ENCODE measurements at regions not wholly inside any gene's neighbourhood (a gene's known extent, or its start where the extent isn't known, plus 50 kb on each side); places are given as distances from the start of the nearest gene placed in this dataset.

- TF ChIP-seq EZH2 (IDR thresholded peaks at IDR 0.05; ENCODE audit: insufficient read depth, low read length), result no peak
- no peak for TF ChIP-seq CTCF (IDR thresholded peaks at IDR 0.05; ENCODE audit: insufficient read depth, low read depth, low read length)
Observed at GRCh38 chr6:170203212-170203611, 87.7 kb downstream of the DLL1 start.

All from astrocyte (in vitro differentiated cells and primary cell).